Right renal pelvis (tissue), 4 donors: ENCODE measurements at regions not wholly inside any gene's neighbourhood (a gene's known extent, or its start where the extent isn't known, plus 50 kb on each side); places are given as distances from the start of the nearest gene placed in this dataset.

ENCODE experiments used
- DNase-seq, 4 donors: peaks; one replicate each; pipeline ENCODE4 v3.0.0-alpha.2; 2013; ENCODE audit warnings: low read depth in 4 of 4, low spot score in 3 of 4, missing footprints in 1 of 4

DNA sequence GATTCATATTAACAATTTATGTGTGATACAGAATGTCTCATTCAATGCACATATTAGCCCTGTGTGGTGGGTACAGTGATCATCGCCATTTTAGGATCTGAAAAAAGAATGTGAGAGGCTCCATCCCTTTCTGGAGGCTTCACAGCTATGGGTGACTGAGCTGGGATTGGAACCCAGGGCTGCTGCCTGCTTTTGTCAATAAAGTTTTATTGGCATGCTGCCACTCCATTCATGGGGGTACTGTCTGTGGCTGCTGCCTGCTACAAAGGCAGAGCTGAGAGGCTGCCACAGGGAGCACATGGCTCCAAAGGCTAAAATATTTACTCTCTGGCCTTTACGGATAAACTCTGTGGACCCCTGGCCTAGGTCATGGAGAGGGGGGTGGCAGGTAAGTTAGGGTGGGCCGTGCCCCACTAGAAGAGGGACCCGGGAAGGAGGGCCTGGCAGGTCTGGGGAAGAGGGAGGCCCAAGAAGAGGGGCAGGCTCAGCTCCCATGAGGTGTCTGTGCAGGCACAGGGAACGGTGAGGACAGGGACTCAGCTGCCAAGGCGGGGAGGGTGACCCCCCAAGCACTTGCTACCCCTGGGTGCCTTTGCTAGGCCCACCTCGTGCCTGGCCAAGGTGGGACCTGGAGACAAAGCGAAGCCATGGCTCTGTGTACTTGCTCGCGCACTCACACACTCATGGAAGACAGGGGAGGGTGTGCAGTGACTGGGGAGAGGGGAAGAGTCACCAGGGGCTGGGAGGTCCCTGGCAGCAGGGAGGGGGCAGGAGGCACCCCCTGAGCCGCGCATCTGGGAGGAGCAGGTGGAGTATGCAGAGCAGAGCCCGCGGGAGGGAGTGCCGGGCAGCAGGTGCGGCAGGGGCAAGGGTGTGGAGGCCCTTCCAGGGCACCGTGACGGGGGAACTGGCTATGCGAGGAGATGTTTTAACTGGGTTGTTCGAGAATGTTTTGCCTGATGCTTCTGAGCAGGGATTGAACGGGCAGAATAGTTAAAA is 335.3 kb downstream of the CTTN start:
- no peak for DNase-seq

DNA sequence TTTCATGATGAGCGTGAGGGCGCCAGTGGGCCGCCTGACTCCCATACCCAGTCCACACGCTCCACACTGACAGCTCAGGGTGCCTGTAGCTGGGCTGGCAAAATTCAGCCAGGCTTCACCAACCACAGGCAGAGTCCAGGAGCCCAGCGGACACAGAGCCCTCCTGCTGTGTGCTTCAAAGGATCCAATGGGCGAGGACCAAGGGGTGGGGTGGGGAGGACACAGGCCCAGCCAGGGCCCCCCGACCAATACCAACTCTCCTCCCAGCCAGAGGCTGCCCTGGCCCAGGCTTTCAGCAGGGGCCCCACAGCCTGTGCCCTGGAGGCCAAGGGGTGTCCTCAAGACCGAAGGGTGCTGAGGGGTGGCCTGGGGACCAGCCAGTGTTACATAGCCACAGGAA is 336.1 kb downstream of the CTTN start:
- no peak for DNase-seq

DNA sequence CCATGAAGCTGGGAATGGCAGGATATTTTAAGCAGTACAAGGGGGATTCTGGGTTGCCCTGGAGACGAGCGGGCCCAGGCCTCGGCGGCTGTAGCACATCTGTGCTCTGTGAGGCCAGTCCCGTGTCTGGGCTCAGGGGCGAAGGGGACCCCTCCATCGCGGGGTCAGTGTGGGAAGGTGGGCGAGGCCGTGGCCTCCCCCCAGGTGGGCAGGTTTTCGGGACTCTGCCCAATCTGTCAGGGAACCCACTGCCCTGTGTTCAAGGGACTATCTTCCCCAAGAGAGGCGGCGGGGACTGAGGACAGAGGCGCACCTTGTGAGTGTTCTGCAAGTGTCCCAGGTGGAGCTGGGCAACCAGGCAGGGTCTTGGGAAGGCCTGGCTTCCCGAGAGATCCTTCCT is 336.6 kb downstream of the CTTN start:
- DNase-seq, result no peak

DNA sequence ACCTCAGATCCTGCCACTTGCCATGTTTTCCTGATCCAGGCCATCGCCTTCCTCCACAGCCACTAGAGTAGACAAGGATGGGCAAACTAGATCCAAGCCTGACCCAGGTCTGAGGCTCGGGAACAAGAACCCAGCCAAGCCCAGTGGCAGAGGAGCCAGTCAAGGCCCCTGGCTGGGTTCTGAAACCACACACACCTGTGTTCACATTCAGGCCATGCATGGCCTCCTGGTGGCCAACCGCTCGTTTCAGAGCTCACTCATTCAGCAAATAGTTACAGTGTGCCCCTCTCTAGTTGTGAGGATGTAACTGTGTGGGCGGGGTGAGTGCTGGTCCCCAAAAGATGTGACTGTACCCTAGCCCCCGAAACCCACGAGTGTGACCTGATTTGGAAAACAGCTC is 337.6 kb downstream of the CTTN start:
- DNase-seq, result no peak

DNA sequence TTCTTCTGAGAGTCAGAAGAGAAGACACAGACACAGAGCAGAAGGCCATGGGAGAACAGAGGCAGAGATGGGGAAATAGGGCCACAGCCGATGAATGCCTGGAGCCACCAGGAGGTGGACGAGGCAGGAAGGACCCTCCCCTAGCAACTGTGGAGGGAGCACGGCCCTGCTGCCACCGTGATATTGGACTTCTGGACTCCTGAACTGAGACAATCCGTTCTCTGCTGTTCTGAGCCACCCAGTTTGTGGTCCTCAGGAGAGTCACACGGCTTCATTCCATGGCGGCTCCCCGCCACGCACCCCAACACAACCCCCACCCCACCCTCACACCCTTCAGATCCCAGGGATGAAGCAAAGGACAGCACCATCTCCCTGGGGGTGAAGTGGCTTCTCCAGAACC is 338.1 kb downstream of the CTTN start:
- no peak for DNase-seq

DNA sequence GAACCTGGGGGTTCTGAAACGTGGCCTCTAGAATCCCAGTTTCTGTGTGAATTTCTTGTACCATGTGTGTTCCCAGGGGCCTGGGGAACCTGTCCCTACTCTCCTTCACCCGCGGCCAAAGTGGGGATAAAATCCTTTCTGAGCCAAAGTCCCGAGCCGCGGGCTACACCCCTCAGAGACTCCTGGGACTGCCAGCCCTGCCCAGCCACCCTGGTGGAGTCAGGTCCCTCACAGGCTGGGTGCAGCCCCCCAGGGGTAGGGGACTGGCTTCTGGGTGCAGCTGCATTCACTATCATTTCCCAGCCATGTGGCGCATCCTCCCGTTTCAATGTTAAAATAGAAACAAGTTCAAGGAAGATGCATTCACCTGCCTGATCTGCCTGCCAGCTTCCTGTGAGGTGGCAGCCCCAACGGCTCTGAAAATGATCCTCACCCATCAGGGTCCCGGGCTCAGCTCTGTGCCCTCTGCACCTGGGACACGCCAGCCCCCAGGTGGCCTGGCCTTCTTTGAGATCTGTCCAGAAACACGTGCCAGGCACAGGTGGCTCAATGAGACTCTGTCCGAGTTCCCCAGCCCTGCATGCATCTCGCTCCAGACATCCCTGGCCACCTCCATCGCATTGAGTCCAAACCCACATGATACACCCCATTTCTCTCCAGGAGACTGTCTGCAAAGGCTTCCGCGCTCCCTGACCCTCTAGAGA is 338.8 kb downstream of the CTTN start:
- DNase-seq, result no peak

DNA sequence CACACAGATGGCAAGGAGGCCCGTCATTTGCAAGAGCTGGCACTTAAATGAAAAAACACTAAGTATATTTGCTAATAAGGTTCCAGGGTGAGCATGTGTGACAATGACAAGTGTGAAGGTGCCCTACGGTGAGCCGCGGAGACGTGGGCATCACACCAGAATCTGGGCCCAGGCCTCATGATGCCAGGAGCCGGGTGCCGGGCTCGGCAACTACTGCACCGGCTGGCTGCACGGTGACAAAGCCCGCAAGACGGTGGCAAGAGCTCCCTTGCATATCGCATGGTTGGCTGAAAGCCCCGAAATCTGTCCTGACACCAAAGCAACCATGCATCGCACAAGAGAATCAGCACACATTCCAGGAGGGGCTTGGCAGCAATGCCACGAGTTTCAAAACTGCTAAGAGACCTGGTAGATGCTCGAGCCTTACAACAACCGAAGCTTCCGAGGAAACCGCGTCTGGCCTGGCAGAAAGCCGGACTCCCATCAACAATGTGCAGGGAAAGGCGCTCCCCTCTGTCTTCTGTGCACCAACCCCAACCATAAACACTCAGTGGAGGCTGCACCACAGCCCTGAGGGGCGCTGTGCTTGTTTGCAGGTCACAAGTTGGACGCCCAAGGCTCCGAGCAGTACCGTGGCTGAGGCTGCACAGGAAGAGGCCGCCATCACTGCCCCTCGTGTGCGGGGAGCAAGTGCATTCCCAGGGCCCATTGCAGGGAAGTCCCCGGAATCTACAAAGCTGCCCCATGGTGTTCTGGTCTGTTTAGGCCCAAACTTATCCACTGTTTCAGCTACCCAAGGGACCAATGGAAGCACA is 339.7 kb downstream of the CTTN start:
- DNase-seq, result no peak

DNA sequence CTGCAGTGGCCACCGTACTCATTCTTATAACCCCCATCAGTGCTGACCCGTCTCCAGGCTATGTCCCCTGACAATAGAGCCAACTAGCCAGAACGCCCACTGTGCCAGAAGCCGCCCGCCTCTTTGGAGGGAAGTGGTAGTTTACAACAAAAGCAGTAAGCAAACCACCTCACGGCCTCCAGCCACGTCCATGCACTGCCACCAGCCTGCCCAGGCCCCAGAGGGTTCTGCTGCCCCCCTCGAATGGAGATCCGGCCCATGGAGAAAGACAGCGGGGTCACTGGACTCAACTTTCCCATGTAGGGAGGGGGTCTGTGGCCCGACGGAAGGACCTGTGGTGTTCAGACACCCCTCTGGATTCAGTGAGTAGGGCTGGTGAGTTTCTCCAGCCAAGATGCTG is 340.3 kb downstream of the CTTN start:
- no peak for DNase-seq

DNA sequence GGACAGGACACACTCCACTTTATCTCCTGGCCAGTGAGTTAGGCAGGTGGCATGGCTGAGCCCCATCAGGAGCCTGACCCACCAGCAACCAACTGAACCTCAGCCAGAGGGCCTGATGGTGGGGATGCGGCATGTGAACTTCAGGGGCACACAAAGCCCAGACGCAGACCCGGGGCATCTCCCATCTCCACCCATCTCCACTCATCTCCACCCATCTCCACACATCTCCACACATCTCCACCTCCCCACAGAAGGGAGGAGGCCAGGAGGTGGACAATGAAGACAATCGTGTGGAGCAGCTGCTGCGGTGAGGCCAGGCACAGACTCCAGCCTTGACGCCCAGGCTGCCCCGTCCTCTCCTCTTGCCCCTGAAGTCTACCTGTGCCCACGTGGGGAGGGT is 340.8 kb downstream of the CTTN start:
- no peak for DNase-seq

DNA sequence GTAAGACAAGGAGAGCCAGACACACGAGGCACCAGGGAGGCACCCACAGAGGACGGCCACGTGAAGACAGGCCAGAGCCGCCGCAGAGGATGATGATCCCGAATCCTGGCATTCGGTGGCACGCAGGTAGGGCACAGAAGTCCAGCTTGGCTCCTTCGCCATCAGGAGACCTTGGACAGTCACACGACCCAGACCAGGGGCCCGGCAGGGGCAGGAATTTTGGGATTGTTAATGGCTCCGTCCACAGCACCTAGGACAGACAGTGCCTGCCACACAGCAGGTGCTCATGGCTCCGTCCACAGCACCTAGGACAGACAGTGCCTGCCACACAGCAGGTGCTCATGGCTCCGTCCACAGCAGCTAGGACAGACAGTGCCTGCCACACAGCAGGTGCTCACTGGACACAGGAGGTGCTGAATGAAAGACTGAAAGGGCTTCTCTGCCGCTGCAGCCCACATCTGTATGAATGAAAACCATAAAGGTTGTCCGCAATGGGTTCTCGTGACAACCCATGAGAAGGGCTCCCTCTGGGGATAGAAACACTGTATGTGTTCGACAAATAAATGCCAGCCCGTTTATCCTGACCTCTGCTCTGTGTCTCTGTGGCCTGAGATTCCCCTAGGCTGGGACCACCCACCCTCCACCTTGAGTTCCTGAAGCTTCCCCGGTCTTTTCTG is 341.6 kb downstream of the CTTN start:
- DNase-seq, result no peak

DNA sequence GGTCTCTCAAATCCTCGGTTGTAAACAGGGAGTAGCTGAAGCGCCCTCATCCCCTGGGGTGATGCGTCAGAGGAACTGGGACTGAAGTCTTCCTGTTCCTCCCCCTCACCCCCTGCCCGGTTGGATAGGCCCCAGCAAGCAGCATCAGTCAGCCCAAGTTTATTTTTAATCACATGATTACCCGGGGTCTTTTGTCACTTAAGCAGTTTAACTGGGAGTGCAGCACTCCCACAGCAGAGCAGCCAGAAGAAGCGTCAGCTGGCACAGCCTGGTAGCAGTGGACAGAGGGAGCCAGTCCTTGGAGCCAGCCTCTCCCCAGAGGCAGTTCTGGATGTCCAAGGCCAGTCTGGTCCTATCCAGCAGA is 342.1 kb downstream of the CTTN start:
- DNase-seq, result peak; percentile 16 to 60 (median 47)

DNA sequence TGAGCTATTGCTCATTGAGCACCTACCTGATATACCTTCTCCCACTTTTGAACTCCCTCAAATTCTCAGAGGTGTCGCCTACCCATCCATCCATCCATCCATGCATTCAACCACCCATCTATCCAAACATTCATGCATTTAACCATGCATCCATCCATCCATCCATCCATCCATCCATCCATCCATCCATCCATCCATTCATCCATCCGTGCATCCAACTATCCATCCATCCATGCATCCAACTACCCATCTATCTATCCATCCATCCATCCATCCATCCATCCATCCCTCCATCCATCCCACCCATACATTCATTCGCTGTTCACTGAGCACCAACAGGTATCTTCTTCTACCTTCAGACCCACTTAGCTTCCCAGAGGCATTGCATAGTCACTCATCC is 342.8 kb downstream of the CTTN start:
- no peak for DNase-seq

DNA sequence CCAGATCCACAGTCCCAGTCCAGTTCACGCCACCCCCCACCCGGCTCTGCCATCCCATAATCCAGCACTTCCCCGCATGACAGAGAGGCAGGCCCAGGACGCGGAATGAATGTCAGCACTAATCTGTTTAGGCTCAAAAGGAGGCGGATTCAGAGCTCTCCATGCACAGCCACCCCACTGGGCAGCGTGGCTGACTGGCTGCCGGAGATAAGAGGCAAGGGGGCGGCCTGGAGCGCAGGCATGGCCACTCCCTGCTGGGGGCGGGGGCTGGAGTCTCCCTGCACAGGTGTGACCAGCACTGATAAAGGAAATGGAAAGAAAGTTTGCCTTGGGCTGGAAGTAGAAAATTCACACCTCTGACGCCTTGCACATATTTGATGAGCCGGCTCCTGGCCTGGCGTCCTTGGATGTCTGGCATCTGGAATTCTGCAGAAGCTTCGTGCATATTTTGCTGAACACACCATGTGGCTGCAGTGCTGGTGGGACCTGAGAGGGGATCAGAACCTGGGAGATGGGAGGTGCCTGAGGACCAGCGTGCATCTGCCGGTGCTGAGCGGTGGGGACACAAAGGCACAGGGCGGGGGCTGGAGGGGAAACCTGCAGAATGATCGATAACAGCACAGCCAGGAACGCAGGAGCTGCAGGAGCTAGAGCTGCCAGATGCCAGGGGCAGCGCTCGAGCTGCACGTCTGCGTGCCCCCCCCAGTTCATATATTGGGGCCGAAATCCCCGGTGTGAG is 344.4 kb downstream of the CTTN start:
- DNase-seq, result no peak

DNA sequence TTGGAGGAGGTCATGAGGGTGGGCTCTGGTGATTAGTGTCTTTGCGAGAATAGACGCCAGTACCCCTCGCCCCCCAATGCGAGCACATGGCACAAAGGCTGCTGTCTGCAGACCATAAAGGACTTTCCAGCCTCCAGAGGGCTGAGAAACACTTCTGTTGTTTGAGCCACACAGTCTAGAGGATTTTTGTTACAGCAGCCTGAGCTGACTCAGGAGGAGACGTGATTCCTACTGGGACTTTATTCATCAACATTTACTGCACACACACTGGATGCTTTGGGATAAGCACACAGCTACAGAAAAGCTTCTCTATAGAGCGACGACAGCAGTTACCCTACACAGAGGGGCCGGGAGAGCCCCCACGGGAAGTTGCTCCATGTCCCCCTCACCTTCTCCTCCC is 345.0 kb downstream of the CTTN start:
- no peak for DNase-seq

DNA sequence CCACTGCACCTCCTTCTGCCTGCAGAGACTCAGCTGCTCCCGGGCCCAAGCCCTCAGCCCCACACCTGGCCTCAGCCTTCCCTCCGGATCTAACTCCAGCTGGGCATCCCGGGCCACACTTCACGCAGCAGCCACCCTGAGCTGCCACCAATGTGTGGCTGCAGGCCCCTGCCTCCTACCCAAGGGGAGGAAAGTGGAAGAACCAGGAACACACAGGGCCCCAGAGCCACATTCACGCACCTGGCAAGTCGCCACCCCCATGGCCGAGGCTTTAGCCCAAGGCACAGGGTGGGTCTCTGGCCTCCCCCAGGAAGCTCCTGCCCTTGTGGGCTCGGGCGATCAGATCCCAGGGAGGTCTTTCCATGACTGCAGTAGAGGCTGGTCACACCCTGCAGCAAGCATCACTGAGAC is 345.6 kb downstream of the CTTN start:
- DNase-seq, result no peak

DNA sequence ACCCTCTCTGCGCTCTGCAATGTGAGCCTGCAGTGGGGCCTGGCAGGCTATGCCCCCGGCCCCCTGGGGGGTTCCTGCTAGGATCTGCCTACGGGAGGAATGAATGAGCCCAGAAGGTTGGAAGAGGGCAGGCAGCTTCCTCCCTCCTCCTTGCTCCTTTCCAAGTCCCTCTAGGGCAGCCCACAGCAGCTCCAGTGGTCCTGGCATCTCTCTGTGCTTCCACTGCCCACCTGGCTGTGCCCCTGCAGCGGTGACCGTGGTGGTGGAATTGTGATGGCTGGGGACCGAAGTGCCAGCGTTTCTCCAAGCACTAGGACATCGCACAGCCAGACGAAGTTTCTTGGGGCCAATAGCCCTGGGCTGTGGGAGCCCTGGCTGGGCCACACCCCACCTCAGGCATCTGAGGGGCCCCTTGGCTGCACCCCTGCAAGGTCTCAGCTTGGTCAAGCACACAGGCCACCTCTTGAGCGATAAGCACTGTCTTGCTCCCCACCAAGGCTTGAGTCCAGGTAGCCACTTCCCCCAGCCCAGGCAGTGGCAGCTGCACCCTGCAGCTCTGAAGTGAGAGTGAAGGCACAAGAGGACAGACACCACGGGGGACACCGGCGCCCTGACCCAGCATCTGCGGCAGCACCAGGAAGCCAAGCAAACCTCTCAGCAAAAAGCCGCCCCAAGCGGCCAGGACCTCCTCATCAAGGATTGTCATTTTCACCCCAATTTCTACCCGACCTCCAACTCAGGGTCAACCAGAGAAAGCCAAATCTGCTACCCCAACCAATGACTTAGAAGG is 346.3 kb downstream of the CTTN start:
- no peak for DNase-seq

DNA sequence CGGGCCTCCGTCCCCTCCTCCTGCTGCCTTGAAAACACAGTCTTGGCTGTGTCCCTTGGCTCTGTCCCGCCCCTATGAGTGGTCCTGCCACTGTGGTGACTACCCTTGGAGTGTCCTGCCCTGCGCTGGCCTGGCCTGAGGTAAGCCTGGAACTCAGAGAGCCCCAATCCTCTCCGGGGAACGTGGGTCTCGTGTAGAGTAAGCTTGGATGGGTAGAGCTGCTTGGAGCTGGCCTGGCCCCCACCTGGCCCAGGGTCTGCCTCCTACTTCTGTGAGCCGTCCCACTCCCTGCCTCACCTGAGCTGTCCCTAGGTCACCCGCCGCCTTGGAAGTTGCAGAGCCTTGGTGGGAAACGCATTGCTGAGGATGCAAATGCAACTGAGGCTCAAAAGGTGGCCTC is 347.1 kb downstream of the CTTN start:
- no peak for DNase-seq

DNA sequence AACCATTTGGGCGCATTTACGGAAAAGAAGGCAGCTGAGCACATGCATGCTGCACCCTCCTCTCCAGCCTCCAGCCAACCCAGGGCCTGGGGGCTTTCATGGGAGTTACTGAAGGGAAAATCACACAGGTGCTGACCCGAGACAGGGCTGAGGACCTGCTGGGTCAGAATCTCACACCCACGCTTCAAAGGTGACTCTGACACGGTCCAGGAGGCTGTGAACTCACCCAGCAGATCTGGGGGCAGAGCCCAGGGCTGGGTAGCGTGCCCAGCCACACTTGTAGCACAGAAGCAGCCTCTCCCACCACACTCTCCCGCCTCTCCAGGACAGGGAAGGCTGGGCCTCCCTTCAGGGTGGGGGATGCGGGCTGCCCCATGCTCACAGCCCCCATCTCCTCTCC is 347.6 kb downstream of the CTTN start:
- DNase-seq, result peak in 1 of 4 donors; percentile 22

DNA sequence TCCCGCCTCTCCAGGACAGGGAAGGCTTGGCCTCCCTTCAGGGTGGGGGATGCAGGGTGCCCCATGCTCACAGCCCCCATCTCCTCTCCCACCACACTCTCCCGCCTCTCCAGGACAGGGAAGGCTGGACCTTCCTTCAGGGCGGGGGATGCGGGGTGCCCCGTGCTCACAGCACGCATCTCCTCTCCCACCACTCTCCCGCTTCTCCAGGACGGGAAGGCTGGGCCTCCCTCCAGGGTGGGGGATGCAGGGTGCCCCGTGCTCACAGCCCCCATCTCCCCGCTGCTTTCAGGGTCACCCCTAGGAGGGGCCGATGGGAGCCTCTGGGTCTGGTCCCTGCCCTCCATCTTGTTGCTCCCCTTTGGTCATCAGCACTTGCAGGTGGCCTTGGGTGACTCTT is 348.0 kb downstream of the CTTN start:
- DNase-seq, result no peak
